ENCODE measurements at regions not wholly inside any gene's neighbourhood (a gene's known extent, or its start where the extent isn't known, plus 50 kb on each side); places are given as distances from the start of the nearest gene placed in this dataset.

- TF ChIP-seq, protein P1, sequence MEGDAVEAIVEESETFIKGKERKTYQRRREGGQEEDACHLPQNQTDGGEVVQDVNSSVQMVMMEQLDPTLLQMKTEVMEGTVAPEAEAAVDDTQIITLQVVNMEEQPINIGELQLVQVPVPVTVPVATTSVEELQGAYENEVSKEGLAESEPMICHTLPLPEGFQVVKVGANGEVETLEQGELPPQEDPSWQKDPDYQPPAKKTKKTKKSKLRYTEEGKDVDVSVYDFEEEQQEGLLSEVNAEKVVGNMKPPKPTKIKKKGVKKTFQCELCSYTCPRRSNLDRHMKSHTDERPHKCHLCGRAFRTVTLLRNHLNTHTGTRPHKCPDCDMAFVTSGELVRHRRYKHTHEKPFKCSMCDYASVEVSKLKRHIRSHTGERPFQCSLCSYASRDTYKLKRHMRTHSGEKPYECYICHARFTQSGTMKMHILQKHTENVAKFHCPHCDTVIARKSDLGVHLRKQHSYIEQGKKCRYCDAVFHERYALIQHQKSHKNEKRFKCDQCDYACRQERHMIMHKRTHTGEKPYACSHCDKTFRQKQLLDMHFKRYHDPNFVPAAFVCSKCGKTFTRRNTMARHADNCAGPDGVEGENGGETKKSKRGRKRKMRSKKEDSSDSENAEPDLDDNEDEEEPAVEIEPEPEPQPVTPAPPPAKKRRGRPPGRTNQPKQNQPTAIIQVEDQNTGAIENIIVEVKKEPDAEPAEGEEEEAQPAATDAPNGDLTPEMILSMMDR (IDR thresholded peaks at IDR 0.05; ENCODE audit: borderline replicate concordance, extremely low read depth, low read length, poor library complexity, severe bottlenecking), result no peak
- no peak for TF ChIP-seq EZH2 (IDR thresholded peaks at IDR 0.05; ENCODE audit: borderline replicate concordance, low read depth, low read length, severe bottlenecking)
These were observed 166.9 kb downstream of the C16orf95 start for GRCh38 chr16:87150262-87150661.
